OCI-LY1 (cell line): ENCODE measurements at regions not wholly inside any gene's neighbourhood (a gene's known extent, or its start where the extent isn't known, plus 50 kb on each side); places are given as distances from the start of the nearest gene placed in this dataset.

Experiments
- H2AFZ ChIP-seq: fragments of 200-600 bp; sonication (generic), shearing (Covaris generic); 2 replicates; pipeline ENCODE4 v1.6.0; 2014; ENCODE audit warnings: antibody characterized with exemption, mild to moderate bottlenecking, low read length
- H3F3A ChIP-seq: fragments of 200-600 bp; sonication (generic), shearing (Covaris generic); 2 replicates; pipeline ENCODE4 v1.6.0; 2014; ENCODE audit warnings: mild to moderate bottlenecking, antibody characterized with exemption, low read length, moderate library complexity; ENCODE audit not compliant: insufficient read depth
- H3K27ac ChIP-seq: fragments of 200-600 bp; sonication (generic); 2 replicates; pipeline ENCODE4 v1.5.1; 2014; ENCODE audit warnings: low read length, mixed run types, mild to moderate bottlenecking, low read depth; ENCODE audit not compliant: poor library complexity, severe bottlenecking
- H3K27me3 ChIP-seq: fragments of 200-600 bp; sonication (generic); 2 replicates; pipeline ENCODE4 v1.6.0; 2014; ENCODE audit warnings: antibody characterized with exemption, mild to moderate bottlenecking, low read length, moderate library complexity; ENCODE audit not compliant: insufficient read depth
- H3K36me3 ChIP-seq: fragments of 200-600 bp; sonication (generic); 2 replicates; pipeline ENCODE4 v1.6.1; 2014; ENCODE audit warnings: mild to moderate bottlenecking, antibody characterized with exemption, low read length, moderate library complexity, mixed read lengths; ENCODE audit not compliant: insufficient read depth
- H3K4me1 ChIP-seq: fragments of 200-600 bp; sonication (generic); 2 replicates; pipeline ENCODE4 v1.5.1; 2014; ENCODE audit warnings: mild to moderate bottlenecking, low read length, moderate library complexity; ENCODE audit not compliant: insufficient read depth, severe bottlenecking
- H3K4me2 ChIP-seq: fragments of 200-600 bp; sonication (generic), shearing (Covaris generic); 2 replicates; pipeline ENCODE4 v1.6.1; 2014; ENCODE audit warnings: low read length
- H3K4me3 ChIP-seq: fragments of 200-600 bp; sonication (generic); 2 replicates; pipeline ENCODE4 v1.5.1; 2014; ENCODE audit warnings: low read length, low read depth, mild to moderate bottlenecking, mixed read lengths; ENCODE audit not compliant: poor library complexity, severe bottlenecking
- H3K79me2 ChIP-seq: fragments of 200-600 bp; shearing (Covaris generic); 2 replicates; pipeline ENCODE4 v1.6.1; 2016; ENCODE audit warnings: mixed run types, low read length, mixed read lengths; ENCODE audit not compliant: insufficient read depth
- H3K9ac ChIP-seq: fragments of 200-600 bp; sonication (generic), shearing (Covaris generic); 2 replicates; pipeline ENCODE4 v1.6.1; 2014; ENCODE audit warnings: mild to moderate bottlenecking, low read length, mixed read lengths
- H3K9me2 ChIP-seq: fragments of 200-600 bp; sonication (generic), shearing (Covaris generic); 2 replicates; pipeline ENCODE4 v1.6.1; 2014; ENCODE audit warnings: low read depth, mild to moderate bottlenecking, low read length, mixed read lengths
- H3K9me3 ChIP-seq: fragments of 200-600 bp; shearing (Covaris generic); 2 replicates; pipeline ENCODE4 v1.6.1; 2014; ENCODE audit warnings: low read length, mixed read lengths
- H4K20me1 ChIP-seq: fragments of 200-600 bp; sonication (generic), shearing (Covaris generic); 2 replicates; pipeline ENCODE4 v1.6.0; 2016; ENCODE audit warnings: mild to moderate bottlenecking, low read length; ENCODE audit not compliant: insufficient read depth
- EZH2 ChIP-seq: fragments of 200-600 bp; sonication (generic), shearing (Covaris generic); IDR thresholded peaks from 2 replicates; pipeline ENCODE4 v1.8.0; 2017; ENCODE audit warnings: borderline replicate concordance, mixed run types, mild to moderate bottlenecking, antibody characterized with exemption, low read length, moderate library complexity, mixed read lengths
- TF ChIP-seq, protein P1 (sequence below): fragments of 200-600 bp; sonication (generic), shearing (Covaris generic); IDR thresholded peaks from 2 replicates; pipeline ENCODE4 v1.5.1; 2017; ENCODE audit warnings: mild to moderate bottlenecking, antibody characterized with exemption, low read length, moderate library complexity, mixed read lengths

DNA sequence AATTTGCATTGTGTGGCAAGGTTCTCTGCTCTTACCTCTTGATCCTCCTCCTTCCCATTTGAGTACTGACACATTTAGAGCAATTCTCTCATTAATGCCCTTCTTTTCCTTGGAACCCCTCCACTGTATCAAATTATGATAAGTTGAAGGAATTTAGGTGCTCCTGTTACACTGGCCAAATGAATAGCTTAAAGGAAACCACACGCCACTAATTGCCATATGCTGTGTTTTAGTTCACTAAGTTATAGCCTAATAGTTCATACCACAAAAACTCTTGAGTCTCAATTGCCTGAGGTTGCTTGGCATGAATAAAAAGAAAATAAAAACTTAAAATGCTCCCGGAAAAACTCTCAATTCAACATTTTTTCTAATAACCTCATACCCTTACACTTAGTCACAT lies 1239.3 kb downstream of the EPHA7 start:
- no peaks in the 10 kb centered on the region for H4K20me1 ChIP-seq
- no peaks in the 10 kb centered on the region for H3K27me3 ChIP-seq
- no peak overlapping the region for H3K9ac ChIP-seq
- TF ChIP-seq EZH2: no peak
- TF ChIP-seq, protein P1, sequence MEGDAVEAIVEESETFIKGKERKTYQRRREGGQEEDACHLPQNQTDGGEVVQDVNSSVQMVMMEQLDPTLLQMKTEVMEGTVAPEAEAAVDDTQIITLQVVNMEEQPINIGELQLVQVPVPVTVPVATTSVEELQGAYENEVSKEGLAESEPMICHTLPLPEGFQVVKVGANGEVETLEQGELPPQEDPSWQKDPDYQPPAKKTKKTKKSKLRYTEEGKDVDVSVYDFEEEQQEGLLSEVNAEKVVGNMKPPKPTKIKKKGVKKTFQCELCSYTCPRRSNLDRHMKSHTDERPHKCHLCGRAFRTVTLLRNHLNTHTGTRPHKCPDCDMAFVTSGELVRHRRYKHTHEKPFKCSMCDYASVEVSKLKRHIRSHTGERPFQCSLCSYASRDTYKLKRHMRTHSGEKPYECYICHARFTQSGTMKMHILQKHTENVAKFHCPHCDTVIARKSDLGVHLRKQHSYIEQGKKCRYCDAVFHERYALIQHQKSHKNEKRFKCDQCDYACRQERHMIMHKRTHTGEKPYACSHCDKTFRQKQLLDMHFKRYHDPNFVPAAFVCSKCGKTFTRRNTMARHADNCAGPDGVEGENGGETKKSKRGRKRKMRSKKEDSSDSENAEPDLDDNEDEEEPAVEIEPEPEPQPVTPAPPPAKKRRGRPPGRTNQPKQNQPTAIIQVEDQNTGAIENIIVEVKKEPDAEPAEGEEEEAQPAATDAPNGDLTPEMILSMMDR: no peak
- H2AFZ ChIP-seq: no peak overlapping the region
- no peaks in the 10 kb centered on the region for H3K9me2 ChIP-seq
- no peaks in the 10 kb centered on the region for H3K79me2 ChIP-seq
- H3K36me3 ChIP-seq: no peaks in the 10 kb centered on the region
- H3F3A ChIP-seq: no peaks in the 10 kb centered on the region
- H3K4me3 ChIP-seq: no peak overlapping the region
- H3K27ac ChIP-seq: no peak overlapping the region
- H3K4me1 ChIP-seq: no peaks in the 10 kb centered on the region
- H3K9me3 ChIP-seq: no peaks in the 10 kb centered on the region
- H3K4me2 ChIP-seq: no peak overlapping the region

DNA sequence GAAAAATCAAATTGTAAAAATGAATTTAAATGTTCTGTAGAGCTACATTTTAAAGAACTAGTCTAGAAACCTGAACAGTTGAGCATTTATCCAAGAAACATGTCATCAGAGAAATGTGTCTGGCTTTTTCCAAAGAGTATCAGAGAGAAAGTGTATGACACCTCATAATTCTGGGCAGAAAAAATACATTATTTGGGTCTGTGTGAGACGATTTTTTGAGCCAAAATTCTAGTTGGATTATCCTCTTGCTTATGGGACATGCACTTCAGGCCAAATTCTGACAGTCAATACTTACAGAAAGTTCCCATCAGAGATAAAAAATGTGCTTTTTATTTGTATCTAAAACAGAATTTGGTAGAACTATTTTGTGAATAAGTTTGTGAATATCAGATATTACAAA lies 1242.7 kb downstream of the EPHA7 start:
- no peak overlapping the region for H3K9ac ChIP-seq
- no peak for TF ChIP-seq EZH2
- TF ChIP-seq, protein P1: no peak
- no peak overlapping the region for H3K27ac ChIP-seq
- no peak overlapping the region for H2AFZ ChIP-seq
- no peaks in the 10 kb centered on the region for H3K79me2 ChIP-seq
- no peak overlapping the region for H3K4me2 ChIP-seq
- H3K4me3 ChIP-seq: no peak overlapping the region
- no peaks in the 10 kb centered on the region for H4K20me1 ChIP-seq
- no peaks in the 10 kb centered on the region for H3F3A ChIP-seq
- H3K36me3 ChIP-seq: no peaks in the 10 kb centered on the region
- H3K27me3 ChIP-seq: no peaks in the 10 kb centered on the region
- no peaks in the 10 kb centered on the region for H3K9me3 ChIP-seq
- H3K9me2 ChIP-seq: no peaks in the 10 kb centered on the region
- H3K4me1 ChIP-seq: no peaks in the 10 kb centered on the region

DNA sequence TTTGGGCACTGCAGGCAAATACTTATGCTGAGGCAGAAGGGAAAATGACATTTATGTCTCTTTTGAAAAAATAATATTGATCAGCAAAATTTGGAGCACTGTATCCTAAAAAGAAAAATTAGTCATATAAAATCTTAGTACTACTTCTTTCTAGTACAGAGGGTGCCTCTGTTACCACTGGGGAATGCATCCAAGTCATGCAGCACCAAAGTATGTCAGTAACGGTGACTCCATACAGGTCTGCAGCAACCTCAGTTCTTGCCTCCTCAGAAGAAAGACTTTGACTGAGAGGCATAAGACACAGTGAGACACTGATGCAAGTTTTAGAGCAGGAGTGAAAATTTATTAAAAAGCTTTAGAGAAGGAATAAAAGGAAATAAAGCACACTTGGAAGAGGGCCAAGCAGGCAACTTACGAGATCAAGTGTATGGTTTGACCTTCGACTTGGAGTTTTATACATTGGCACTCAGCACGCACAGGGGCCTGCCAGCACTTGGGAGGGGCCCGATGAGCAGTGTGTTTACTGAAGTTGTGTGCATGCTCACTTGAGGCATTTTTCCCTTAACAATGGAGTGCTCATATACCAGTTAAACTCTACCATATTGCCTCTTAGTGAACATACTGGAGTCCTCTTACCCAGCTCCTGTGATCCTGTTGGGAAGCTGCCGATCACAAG lies 1244.8 kb downstream of the EPHA7 start:
- Histone ChIP-seq H2AFZ (no peak overlapping the region), H3K4me3 (no peak overlapping the region), H3K4me1 (no peaks in the 10 kb centered on the region), H3K27me3 (no peaks in the 10 kb centered on the region), H3K27ac (no peak overlapping the region), H3K36me3 (no peaks in the 10 kb centered on the region), H3K9ac (no peak overlapping the region), H4K20me1 (no peaks in the 10 kb centered on the region), H3K9me3 (no peaks in the 10 kb centered on the region), H3F3A (no peaks in the 10 kb centered on the region), H3K9me2 (no peaks in the 10 kb centered on the region), H3K4me2 (no peak overlapping the region), H3K79me2 (no peaks in the 10 kb centered on the region)
- TF ChIP-seq, protein P1: no peak
- TF ChIP-seq EZH2: no peak
